ENCODE measurements at regions not wholly inside any gene's neighbourhood (a gene's known extent, or its start where the extent isn't known, plus 50 kb on each side); places are given as distances from the start of the nearest gene placed in this dataset.

DNA sequence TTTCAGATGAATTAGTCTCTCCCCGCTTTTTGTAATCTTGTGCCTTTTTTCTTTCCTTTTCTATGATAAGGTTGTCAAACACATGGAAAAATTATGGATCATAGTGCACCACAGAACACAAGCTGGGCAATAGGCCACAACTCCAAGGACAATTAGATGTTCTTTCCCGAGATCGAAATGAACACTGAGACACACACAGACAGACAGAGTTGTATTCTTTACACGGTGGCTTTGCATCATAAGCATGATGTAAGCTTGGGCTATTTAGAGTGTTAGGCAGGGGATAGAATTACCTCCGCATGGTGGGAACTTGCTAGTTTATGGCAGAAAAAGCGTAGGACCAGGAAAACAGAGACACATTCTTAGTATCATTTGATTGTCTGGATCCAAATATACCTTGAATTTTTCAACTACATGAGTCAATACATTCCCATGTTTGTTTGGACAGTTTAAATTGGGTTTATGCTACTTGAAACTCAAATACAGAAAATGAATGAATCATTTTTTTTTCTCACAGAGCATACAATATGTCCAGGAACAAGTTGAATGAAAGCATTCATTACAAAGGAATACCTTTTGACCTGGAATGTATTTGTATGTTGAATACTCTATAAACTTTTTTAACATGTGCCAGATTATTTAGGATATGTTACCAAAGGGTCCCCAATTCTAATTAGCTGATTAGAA, 1611.5 kb upstream of the TMEFF2 start:
- Histone ChIP-seq H3K27ac (no peak overlapping the region), H3K4me3 (no peak overlapping the region)
- TF ChIP-seq, protein P1, sequence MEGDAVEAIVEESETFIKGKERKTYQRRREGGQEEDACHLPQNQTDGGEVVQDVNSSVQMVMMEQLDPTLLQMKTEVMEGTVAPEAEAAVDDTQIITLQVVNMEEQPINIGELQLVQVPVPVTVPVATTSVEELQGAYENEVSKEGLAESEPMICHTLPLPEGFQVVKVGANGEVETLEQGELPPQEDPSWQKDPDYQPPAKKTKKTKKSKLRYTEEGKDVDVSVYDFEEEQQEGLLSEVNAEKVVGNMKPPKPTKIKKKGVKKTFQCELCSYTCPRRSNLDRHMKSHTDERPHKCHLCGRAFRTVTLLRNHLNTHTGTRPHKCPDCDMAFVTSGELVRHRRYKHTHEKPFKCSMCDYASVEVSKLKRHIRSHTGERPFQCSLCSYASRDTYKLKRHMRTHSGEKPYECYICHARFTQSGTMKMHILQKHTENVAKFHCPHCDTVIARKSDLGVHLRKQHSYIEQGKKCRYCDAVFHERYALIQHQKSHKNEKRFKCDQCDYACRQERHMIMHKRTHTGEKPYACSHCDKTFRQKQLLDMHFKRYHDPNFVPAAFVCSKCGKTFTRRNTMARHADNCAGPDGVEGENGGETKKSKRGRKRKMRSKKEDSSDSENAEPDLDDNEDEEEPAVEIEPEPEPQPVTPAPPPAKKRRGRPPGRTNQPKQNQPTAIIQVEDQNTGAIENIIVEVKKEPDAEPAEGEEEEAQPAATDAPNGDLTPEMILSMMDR (IDR thresholded peaks at IDR 0.05) = no peak
- DNase-seq (ENCODE audit: low spot score) = no peak

DNA sequence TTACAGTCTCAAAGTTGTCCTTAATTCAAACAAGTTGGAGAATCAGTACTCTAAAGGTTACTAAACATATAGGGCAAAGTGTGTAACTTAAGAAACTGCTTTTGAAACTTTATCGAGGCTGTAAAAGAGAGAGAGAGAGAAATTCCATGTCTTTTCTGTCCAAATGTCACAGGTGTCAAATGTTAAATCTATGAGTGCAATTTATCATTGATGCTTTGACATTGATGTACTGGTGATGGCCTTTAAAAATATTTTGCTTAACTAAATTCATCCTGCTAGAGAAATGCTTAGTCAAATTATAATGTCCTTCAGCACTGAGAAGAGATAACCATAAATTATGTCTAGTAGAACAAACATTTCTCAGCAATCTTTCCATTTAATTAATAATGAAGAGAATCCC, 1602.1 kb upstream of the TMEFF2 start:
- DNase-seq (ENCODE audit: low spot score) = no peak
- TF ChIP-seq, protein P1 (IDR thresholded peaks at IDR 0.05) = no peak
- H3K27ac ChIP-seq = no peak overlapping the region
- no peak overlapping the region for H3K4me3 ChIP-seq

DNA sequence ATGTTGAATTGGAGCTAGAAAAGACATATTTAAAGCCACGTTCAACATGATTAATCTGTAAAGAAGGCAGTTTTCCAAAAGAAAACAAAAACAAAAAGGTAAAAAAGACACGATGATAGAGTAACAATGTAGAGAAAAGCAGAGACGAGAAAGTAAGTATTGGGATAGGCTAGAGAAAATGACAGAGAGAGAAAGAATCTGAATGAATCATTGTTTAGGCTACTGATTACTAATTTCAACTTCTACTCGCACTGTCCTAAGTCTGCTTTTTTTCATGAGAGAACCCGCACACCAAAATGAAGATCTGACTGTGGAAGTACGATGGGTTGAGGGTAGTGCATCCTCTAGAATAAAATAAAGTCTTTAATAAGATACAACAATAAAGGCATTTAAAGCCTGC, 1599.2 kb upstream of the TMEFF2 start:
- H3K27ac ChIP-seq = no peak overlapping the region
- TF ChIP-seq, protein P1 (IDR thresholded peaks at IDR 0.05) = no peak
- H3K4me3 ChIP-seq = no peak overlapping the region
- no peak for DNase-seq (ENCODE audit: low spot score)

DNA sequence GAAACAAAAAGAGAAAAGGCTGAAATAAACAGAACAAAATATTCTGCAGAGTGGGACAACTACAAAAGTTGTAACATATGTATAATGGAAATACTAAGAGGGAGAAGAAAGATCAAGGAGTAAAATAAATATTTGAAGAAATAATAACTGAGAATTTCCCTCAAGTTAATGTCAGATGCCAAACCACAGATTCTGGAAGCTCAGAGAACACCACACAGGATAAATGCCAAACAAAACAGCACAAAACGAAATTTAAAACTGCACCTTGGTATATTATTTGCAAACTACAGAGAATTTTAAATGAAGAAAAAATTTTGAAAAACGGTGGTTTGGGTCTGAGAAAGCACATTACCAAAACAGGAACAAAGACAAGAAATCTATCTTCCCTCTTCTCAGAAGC, 1588.9 kb upstream of the TMEFF2 start:
- H3K4me3 ChIP-seq = no peak overlapping the region
- DNase-seq (ENCODE audit: low spot score) = no peak
- TF ChIP-seq, protein P1 (IDR thresholded peaks at IDR 0.05) = no peak
- no peak overlapping the region for H3K27ac ChIP-seq

DNA sequence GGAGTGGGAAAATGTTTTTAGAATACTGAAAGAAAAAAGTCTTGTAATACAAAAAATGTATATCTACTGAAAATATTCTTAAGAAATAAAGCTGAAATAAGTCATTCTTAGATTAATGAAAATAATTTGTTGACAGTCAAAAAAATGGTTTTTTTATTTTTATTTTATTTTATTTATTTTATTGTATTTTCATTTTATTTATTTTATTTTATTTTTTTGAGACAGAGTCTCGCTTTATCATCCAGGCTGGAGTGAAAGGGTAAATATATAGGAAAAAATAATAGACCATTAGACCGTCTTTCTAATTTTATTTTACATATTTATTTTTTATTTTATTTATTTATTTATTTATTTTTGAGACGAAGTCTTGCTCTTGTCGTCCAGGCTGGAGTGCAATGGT, 1583.6 kb upstream of the TMEFF2 start:
- Histone ChIP-seq H3K27ac (no peak overlapping the region), H3K4me3 (no peak overlapping the region)
- no peak for DNase-seq (ENCODE audit: low spot score)
- TF ChIP-seq, protein P1 (IDR thresholded peaks at IDR 0.05) = no peak

DNA sequence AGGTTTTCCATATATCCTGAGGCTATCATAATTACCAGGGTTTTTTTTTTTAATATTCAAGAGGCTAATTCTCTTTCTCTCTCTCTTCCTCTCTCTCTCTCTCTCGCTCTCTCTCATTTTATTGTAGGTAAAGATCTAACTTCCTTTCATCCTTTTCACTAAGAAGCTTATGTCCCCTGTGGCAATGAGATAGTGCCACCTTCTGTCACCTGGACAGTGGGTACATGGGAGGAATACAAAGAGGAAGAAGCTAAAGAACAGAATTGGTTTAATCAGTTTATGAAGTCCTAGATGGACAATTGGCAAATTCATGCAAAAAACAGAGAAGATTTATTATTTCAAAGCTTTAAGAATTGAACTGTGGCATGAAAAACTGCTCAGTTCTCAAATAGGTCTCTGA, 1582.3 kb upstream of the TMEFF2 start:
- DNase-seq (ENCODE audit: low spot score) = no peak
- H3K4me3 ChIP-seq = no peak overlapping the region
- no peak overlapping the region for H3K27ac ChIP-seq
- TF ChIP-seq, protein P1 (IDR thresholded peaks at IDR 0.05) = no peak

DNA sequence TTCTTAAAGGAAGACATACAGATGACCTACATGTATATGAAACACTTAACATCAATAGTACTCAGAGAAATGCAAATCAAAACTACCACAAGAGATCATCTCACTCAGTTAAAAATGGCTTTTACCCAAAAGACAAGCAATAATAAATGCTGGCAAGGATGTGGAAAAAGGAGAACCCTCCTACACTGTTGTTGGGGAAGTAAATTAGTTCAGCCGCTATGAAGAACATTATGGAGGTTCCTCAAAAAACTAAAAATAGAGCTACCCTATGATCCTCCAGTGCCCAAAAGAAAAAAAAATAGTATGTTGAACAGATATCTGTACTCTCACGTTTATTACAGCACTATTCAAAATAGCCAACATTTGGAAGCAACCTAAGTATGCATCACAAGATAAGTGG, 1579.4 kb upstream of the TMEFF2 start:
- H3K27ac ChIP-seq = no peak overlapping the region
- H3K4me3 ChIP-seq = no peak overlapping the region
- TF ChIP-seq, protein P1 (IDR thresholded peaks at IDR 0.05) = no peak
- DNase-seq (ENCODE audit: low spot score) = no peak
